ENCODE measurements at regions not wholly inside any gene's neighbourhood (a gene's known extent, or its start where the extent isn't known, plus 50 kb on each side); places are given as distances from the start of the nearest gene placed in this dataset.

- TF ChIP-seq, protein P1, sequence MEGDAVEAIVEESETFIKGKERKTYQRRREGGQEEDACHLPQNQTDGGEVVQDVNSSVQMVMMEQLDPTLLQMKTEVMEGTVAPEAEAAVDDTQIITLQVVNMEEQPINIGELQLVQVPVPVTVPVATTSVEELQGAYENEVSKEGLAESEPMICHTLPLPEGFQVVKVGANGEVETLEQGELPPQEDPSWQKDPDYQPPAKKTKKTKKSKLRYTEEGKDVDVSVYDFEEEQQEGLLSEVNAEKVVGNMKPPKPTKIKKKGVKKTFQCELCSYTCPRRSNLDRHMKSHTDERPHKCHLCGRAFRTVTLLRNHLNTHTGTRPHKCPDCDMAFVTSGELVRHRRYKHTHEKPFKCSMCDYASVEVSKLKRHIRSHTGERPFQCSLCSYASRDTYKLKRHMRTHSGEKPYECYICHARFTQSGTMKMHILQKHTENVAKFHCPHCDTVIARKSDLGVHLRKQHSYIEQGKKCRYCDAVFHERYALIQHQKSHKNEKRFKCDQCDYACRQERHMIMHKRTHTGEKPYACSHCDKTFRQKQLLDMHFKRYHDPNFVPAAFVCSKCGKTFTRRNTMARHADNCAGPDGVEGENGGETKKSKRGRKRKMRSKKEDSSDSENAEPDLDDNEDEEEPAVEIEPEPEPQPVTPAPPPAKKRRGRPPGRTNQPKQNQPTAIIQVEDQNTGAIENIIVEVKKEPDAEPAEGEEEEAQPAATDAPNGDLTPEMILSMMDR (IDR thresholded peaks at IDR 0.05; ENCODE audit: low read length), result no peak
- TF ChIP-seq EZH2 (IDR thresholded peaks at IDR 0.05; ENCODE audit: borderline replicate concordance, low read length), result no peak
Observed at GRCh38 chr13:73945382-73945781, 188.8 kb downstream of the KLF12 start.
